Spinal cord (tissue), 9 donors: ENCODE measurements at regions not wholly inside any gene's neighbourhood (a gene's known extent, or its start where the extent isn't known, plus 50 kb on each side); places are given as distances from the start of the nearest gene placed in this dataset.
"Not testable (repeated sequence)": the region's sequence is repeated elsewhere in the genome, so short reads cannot be mapped to it uniquely, and the experiment has no call there.

Source experiments
- DNase-seq, 6 donors: peaks; one replicate each; pipeline versions ENCODE4 v3.0.0 to v3.0.0-alpha.2; 2013 to 2015; ENCODE audit warnings: low spot score in 6 of 6, low read depth in 4 of 6
- H3K27ac ChIP-seq: one replicate; pipeline ENCODE4 v1.5.1; 2013; ENCODE audit warnings: low read depth, low read length, control low read depth
- H3K27me3 ChIP-seq: one replicate; pipeline ENCODE4 v1.6.1; 2013; ENCODE audit warnings: low read length; ENCODE audit not compliant: control insufficient read depth, insufficient read depth
- H3K36me3 ChIP-seq: one replicate; pipeline ENCODE4 v1.6.1; 2013; ENCODE audit warnings: low read length; ENCODE audit not compliant: control insufficient read depth, insufficient read depth
- H3K4me1 ChIP-seq: one replicate; pipeline ENCODE4 v1.6.1; 2013; ENCODE audit warnings: low read length; ENCODE audit not compliant: control insufficient read depth, insufficient read depth
- H3K4me3 ChIP-seq: one replicate; pipeline ENCODE4 v1.5.1; 2013; ENCODE audit warnings: low read depth, low read length, control low read depth
- H3K9me3 ChIP-seq: one replicate; pipeline ENCODE4 v1.6.1; 2013; ENCODE audit warnings: low read length; ENCODE audit not compliant: control insufficient read depth, insufficient read depth
- WGBS: methylation state at CpG from one replicate; pipeline ENCODE4 v1.1.5; 2013; ENCODE audit warnings: missing lambda C conversion rate; ENCODE audit not compliant: insufficient coverage; 5-methylcytosine and 5-hydroxymethylcytosine counted together
- donor health status: healthy.

DNA sequence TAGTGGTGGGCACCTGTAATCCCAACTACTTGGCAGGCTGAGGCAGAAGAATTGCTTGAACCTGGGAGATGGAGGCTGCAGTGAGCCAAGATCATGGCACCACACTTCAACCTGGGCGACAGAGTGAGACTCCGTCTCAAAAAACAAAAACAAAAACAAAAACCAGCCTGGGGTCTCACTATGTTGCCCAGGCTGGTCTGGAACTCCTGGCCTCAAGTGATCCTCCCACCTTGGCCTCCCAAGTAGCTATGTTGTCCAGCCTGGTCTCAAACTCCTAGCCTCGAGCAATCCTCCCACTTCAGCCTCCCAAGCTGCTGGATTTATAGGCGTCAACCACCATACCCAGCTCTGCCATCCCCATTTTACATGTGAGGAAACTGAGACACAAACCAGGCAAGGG is 64.9 kb downstream of the PTPRS start:
- DNase-seq, H3K4me3 ChIP-seq, H3K27me3 ChIP-seq, H3K4me1 ChIP-seq, H3K27ac ChIP-seq, H3K9me3 ChIP-seq: not testable (repeated sequence)
- peaks cover 64% of the 10 kb centered on the region for H3K36me3 ChIP-seq
- 94% methylated on average over 4 of the region's 4 CpGs for WGBS

DNA sequence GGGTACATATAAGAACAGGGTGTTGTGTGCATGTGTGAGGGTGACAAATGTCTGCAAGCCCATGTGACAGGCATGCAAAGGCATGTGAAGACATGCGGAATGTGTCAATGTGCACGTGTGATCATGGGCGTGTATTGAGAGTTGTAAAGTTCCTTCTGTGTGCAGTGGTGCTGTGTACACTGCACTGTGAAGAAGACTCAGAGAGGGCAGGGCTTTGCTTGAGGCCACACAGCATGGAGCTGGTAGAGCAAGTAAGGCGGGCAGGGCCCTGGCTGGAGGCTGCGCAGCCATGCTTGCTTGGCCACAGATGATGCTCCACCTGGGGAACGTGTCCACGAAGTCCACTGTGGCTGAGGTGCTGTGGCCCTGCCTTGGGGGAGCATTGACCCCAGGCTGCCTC is 66.8 kb downstream of the PTPRS start:
- peaks cover 71% of the 10 kb centered on the region for H3K36me3 ChIP-seq
- H3K4me1 ChIP-seq, result no peaks in the 10 kb centered on the region
- WGBS, result 96% methylated on average over 7 of the region's 7 CpGs
- DNase-seq, result no peak
- no peak overlapping the region for H3K4me3 ChIP-seq
- no peak overlapping the region for H3K27ac ChIP-seq
- H3K9me3 ChIP-seq, result no peaks in the 10 kb centered on the region
- H3K27me3 ChIP-seq, result no peaks in the 10 kb centered on the region

GRCh38 chr19:5271145-5271544 is 69.5 kb downstream of the PTPRS start:
- Histone ChIP-seq H3K36me3 (peaks cover 81% of the 10 kb centered on the region), H3K4me1 (peaks cover 2% of the 10 kb centered on the region), H3K4me3 (no peak overlapping the region), H3K27ac (no peak overlapping the region), H3K9me3 (no peaks in the 10 kb centered on the region), H3K27me3 (no peaks in the 10 kb centered on the region)
- 74% methylated on average over 6 of the region's 10 CpGs for WGBS
- no peak for DNase-seq

- DNase-seq, result no peak
- Histone ChIP-seq H3K4me3 (no peak overlapping the region), H3K9me3 (no peaks in the 10 kb centered on the region), H3K36me3 (peaks cover 85% of the 10 kb centered on the region), H3K27me3 (no peaks in the 10 kb centered on the region), H3K4me1 (peaks cover 2% of the 10 kb centered on the region), H3K27ac (no peak overlapping the region)
- 83% methylated on average over 2 of the region's 9 CpGs for WGBS
Observed at GRCh38 chr19:5269926-5270325, 70.7 kb downstream of the PTPRS start.

- Histone ChIP-seq H3K36me3 (peaks cover 86% of the 10 kb centered on the region), H3K27ac (no peak overlapping the region)
- WGBS, result 87% methylated on average over 15 of the region's 17 CpGs
Observed at GRCh38 chr19:5269279-5269678, 71.3 kb downstream of the PTPRS start.

DNA sequence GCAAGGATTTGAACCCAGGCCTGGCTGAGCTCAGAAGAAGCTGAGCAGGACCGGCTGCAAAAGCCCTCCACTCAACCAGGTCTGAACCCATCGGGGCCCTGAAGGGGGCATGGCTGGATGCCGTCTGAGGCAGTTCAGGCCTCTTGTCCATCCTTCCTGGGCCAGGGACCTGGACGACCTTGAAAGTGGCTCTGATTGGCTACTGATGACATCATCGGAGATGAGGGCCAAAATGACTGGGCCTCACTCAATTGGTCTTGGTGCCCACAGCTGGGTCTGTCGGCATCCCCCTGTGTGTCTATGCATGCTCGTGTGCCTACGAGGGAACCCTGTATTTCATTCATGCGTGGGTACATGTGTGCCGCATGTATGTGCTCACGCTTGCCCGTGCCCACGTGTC is 71.8 kb downstream of the PTPRS start:
- no peak for DNase-seq
- Histone ChIP-seq H3K36me3 (peaks cover 86% of the 10 kb centered on the region), H3K27ac (no peak overlapping the region), H3K9me3 (no peaks in the 10 kb centered on the region), H3K4me1 (peaks cover 2% of the 10 kb centered on the region), H3K4me3 (no peak overlapping the region), H3K27me3 (no peaks in the 10 kb centered on the region)
- 89% methylated on average over 13 of the region's 13 CpGs for WGBS

More at GRCh38 chr19:5269279-5269678, 71.3 kb downstream of the PTPRS start:
- Histone ChIP-seq H3K4me1 (peaks cover 2% of the 10 kb centered on the region), H3K27me3 (no peaks in the 10 kb centered on the region), H3K9me3 (no peaks in the 10 kb centered on the region), H3K4me3 (no peak overlapping the region)
- DNase-seq, result no peak

GRCh38 chr19:5265260-5265659 is 75.4 kb downstream of the PTPRS start:
- no peaks in the 10 kb centered on the region for H3K9me3 ChIP-seq
- H3K36me3 ChIP-seq, result peaks cover 83% of the 10 kb centered on the region
- peaks cover 2% of the 10 kb centered on the region for H3K4me1 ChIP-seq
- no peak overlapping the region for H3K27ac ChIP-seq
- H3K27me3 ChIP-seq, result no peaks in the 10 kb centered on the region
- H3K4me3 ChIP-seq, result no peak overlapping the region
- WGBS, result 100% methylated on average over 3 of the region's 9 CpGs
- DNase-seq, result no peak

DNA sequence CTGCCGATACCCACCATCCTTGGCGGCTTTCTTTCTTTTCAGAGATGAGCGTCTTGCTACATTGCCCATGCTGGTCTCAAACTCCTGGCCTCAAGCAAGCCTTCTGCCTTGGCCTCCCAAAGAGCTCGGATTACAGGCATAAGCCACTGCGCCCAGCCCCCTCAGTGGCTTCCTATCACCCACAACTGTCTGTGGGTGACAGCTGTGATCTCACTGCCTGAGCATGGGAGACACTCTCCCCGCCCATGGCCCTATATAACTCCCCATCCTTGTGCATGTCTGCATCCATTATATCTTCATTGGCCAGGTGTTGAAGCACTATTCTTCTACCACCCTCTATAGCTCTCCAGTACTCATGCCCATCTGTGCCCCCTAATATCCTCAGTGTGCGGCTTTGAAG is 76.2 kb downstream of the PTPRS start:
- no peak overlapping the region for H3K4me3 ChIP-seq
- no peaks in the 10 kb centered on the region for H3K9me3 ChIP-seq
- H3K27me3 ChIP-seq, result no peaks in the 10 kb centered on the region
- 98% methylated on average over 7 of the region's 7 CpGs for WGBS
- H3K27ac ChIP-seq, result no peak overlapping the region
- peaks cover 85% of the 10 kb centered on the region for H3K36me3 ChIP-seq
- no peak for DNase-seq
- peaks cover 2% of the 10 kb centered on the region for H3K4me1 ChIP-seq

GRCh38 chr19:5263615-5264014 is 77.0 kb downstream of the PTPRS start:
- Histone ChIP-seq H3K4me1 (peaks cover 2% of the 10 kb centered on the region), H3K36me3 (peaks cover 77% of the 10 kb centered on the region), H3K27ac (no peak overlapping the region), H3K9me3 (no peaks in the 10 kb centered on the region), H3K27me3 (no peaks in the 10 kb centered on the region), H3K4me3 (no peak overlapping the region)
- 84% methylated on average over 22 of the region's 23 CpGs for WGBS
- no peak for DNase-seq

DNA sequence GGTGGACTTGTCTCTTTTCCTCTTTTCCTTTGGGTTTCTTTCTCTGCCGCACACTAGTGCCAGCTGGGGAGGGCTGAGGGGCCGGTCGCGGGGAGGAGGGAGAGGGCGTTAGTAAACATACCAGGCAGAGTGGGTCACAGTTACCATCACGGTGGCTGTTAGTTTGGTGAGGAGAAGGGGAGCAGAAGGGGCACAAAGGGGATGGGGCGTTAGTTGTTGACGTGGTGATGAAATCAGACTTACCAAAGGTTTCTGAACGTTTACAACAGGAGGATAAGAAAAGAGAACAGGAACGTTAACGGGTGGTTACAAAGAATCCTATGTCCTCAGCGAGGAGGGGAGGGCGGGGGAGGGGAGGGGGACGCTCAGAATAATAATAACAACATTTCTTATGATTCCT is 77.9 kb downstream of the PTPRS start:
- no peaks in the 10 kb centered on the region for H3K9me3 ChIP-seq

More for the DNA sequence above, 77.9 kb downstream of the PTPRS start:
- DNase-seq, result no peak
- Histone ChIP-seq H3K4me3 (no peak overlapping the region), H3K4me1 (no peaks in the 10 kb centered on the region), H3K27ac (no peak overlapping the region), H3K36me3 (peaks cover 79% of the 10 kb centered on the region), H3K27me3 (no peaks in the 10 kb centered on the region)
- 83% methylated on average over 5 of the region's 14 CpGs for WGBS
